ENCODE measurements at regions not wholly inside any gene's neighbourhood (a gene's known extent, or its start where the extent isn't known, plus 50 kb on each side); places are given as distances from the start of the nearest gene placed in this dataset.

DNA sequence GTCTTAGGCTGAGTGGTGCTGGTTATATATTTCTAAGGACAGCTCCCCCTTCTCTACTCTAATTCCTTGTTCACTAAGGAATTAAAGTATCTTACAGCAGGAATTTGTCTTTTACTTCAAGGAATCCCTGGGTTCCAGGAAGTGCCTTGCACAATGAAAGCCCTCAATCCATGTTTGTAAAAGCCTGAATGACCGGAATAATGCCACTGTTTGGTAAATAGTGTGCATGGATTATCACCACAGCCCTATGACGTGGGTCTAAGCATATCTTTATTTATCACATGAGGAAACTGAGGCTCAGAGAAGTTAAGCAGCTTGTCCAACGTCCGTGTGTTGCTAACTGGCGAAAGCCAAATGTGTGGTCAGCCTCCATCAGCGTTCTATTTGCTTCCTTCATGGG, 135.7 kb upstream of the NAV2 start:
- DNase-seq (ENCODE audit: low spot score) = no peak
- TF ChIP-seq EZH2 (IDR thresholded peaks at IDR 0.05; ENCODE audit: borderline replicate concordance, low read depth, low read length, poor library complexity, severe bottlenecking) = no peak
- TF ChIP-seq, protein P1, sequence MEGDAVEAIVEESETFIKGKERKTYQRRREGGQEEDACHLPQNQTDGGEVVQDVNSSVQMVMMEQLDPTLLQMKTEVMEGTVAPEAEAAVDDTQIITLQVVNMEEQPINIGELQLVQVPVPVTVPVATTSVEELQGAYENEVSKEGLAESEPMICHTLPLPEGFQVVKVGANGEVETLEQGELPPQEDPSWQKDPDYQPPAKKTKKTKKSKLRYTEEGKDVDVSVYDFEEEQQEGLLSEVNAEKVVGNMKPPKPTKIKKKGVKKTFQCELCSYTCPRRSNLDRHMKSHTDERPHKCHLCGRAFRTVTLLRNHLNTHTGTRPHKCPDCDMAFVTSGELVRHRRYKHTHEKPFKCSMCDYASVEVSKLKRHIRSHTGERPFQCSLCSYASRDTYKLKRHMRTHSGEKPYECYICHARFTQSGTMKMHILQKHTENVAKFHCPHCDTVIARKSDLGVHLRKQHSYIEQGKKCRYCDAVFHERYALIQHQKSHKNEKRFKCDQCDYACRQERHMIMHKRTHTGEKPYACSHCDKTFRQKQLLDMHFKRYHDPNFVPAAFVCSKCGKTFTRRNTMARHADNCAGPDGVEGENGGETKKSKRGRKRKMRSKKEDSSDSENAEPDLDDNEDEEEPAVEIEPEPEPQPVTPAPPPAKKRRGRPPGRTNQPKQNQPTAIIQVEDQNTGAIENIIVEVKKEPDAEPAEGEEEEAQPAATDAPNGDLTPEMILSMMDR (conservative IDR thresholded peaks at IDR 0.05; ENCODE audit: low read depth, low read length) = no peak
- H3K4me3 ChIP-seq (ENCODE audit: low read depth, low read length, poor library complexity, severe bottlenecking) = no peak overlapping the region
- no peaks in the 10 kb centered on the region for H3K36me3 ChIP-seq (ENCODE audit: insufficient read depth, low read length, poor library complexity, severe bottlenecking)
- no TSS peak for BruUV-seq (replicated peaks)
- no peaks in the 10 kb centered on the region for H3K4me1 ChIP-seq (ENCODE audit: insufficient read depth, low read length, poor library complexity, severe bottlenecking)
- ChIA-PET POLR2A (ENCODE audit: low non-redundant PET) (no interaction called here), CTCF (no interaction called here)
- H3K9me3 ChIP-seq (ENCODE audit: low read depth, low read length, poor library complexity, severe bottlenecking) = no peaks in the 10 kb centered on the region
- H3K27ac ChIP-seq (ENCODE audit: low read depth, low read length, poor library complexity, severe bottlenecking) = no peak overlapping the region
- H3K27me3 ChIP-seq (replicated peaks; ENCODE audit: insufficient read depth, low read depth, low read length, poor library complexity) = no peaks in the 10 kb centered on the region
- intact Hi-C loops (cut with micrococcal nuclease; ENCODE audit: unreplicated experiment) = no loop called here

DNA sequence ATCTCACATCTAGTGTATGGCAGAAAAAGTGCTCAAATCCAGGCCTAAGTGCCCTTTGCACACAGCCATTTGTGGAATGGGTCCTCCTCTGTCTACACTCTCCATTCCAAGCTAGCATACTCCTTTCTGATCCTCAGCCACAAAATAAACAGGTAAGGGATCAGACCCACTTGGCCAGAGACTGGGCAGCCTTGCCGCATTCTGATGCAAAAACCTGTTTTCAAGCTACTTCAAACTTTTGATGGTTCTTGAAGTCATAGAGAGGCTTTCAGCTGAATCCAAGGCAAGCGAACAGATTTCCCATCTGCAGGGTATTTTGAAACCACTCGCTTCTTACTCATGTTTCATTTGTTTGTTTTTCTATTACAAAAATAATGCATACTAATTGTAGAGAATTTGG, 136.6 kb upstream of the NAV2 start:
- ChIA-PET POLR2A (ENCODE audit: low non-redundant PET) (no interaction called here), CTCF (no interaction called here)
- H3K36me3 ChIP-seq (ENCODE audit: insufficient read depth, low read length, poor library complexity, severe bottlenecking) = no peaks in the 10 kb centered on the region
- intact Hi-C loops (cut with micrococcal nuclease; ENCODE audit: unreplicated experiment) = no loop called here
- H3K4me1 ChIP-seq (ENCODE audit: insufficient read depth, low read length, poor library complexity, severe bottlenecking) = no peaks in the 10 kb centered on the region
- BruUV-seq (replicated peaks) = no TSS peak
- H3K9me3 ChIP-seq (ENCODE audit: low read depth, low read length, poor library complexity, severe bottlenecking) = no peaks in the 10 kb centered on the region
- H3K4me3 ChIP-seq (ENCODE audit: low read depth, low read length, poor library complexity, severe bottlenecking) = no peak overlapping the region
- H3K27ac ChIP-seq (ENCODE audit: low read depth, low read length, poor library complexity, severe bottlenecking) = no peak overlapping the region
- no peak for DNase-seq (ENCODE audit: low spot score)
- H3K27me3 ChIP-seq (replicated peaks; ENCODE audit: insufficient read depth, low read depth, low read length, poor library complexity) = no peaks in the 10 kb centered on the region
- TF ChIP-seq, protein P1 (conservative IDR thresholded peaks at IDR 0.05; ENCODE audit: low read depth, low read length) = no peak
- TF ChIP-seq EZH2 (IDR thresholded peaks at IDR 0.05; ENCODE audit: borderline replicate concordance, low read depth, low read length, poor library complexity, severe bottlenecking) = no peak

DNA sequence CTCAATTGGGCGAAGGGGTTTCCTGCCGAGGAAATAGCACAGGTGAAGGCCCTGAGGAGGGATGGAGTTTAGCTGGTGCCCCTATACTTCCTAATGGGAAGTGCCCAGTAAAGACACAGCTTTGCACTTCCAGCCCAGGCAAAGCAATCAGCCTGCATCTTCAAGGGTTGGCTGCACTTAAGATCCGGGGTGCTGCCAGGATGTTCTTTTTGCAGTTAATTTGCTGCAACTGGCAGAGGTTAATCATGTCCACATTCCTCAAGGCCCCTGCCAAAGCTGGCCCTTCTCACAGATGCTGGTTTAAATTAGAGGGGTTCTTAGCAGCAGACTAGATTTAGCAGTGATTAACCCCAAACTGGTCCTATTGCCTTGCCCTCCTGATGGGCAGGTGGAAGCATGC, 137.7 kb upstream of the NAV2 start:
- no peak for TF ChIP-seq EZH2 (IDR thresholded peaks at IDR 0.05; ENCODE audit: borderline replicate concordance, low read depth, low read length, poor library complexity, severe bottlenecking)
- TF ChIP-seq, protein P1 (conservative IDR thresholded peaks at IDR 0.05; ENCODE audit: low read depth, low read length) = no peak
- Histone ChIP-seq H3K9me3 (ENCODE audit: low read depth, low read length, poor library complexity, severe bottlenecking) (no peaks in the 10 kb centered on the region), H3K4me1 (ENCODE audit: insufficient read depth, low read length, poor library complexity, severe bottlenecking) (no peaks in the 10 kb centered on the region), H3K36me3 (ENCODE audit: insufficient read depth, low read length, poor library complexity, severe bottlenecking) (no peaks in the 10 kb centered on the region), H3K4me3 (ENCODE audit: low read depth, low read length, poor library complexity, severe bottlenecking) (no peak overlapping the region), H3K27ac (ENCODE audit: low read depth, low read length, poor library complexity, severe bottlenecking) (no peak overlapping the region), H3K27me3 (replicated peaks; ENCODE audit: insufficient read depth, low read depth, low read length, poor library complexity) (no peaks in the 10 kb centered on the region)
- CTCF ChIA-PET = interaction anchor here (0.6 kb wide), 1 partner anchor 22 kb away, joined by 4 read pairs; no protein-coding TSS in a partner anchor
- POLR2A ChIA-PET (ENCODE audit: low non-redundant PET) = no interaction called here
- no peak for DNase-seq (ENCODE audit: low spot score)
- no TSS peak for BruUV-seq (replicated peaks)
- intact Hi-C loops (cut with micrococcal nuclease; ENCODE audit: unreplicated experiment) = no loop called here

Measured in A673 (cell line).